Keratinocyte (primary cell): ENCODE measurements at regions not wholly inside any gene's neighbourhood (a gene's known extent, or its start where the extent isn't known, plus 50 kb on each side); places are given as distances from the start of the nearest gene placed in this dataset.

Experiments used
- DNase-seq: peaks from one replicate; pipeline ENCODE4 v3.0.0-alpha.2; 2011; ENCODE audit warnings: low read depth, missing footprints, low spot score
- FAIRE-seq: peaks from 2 replicates; lab custom pipeline; 2011; peaks lifted over from hg19 to GRCh38; lab: Jason Lieb, UNC
- H2AFZ ChIP-seq: 2 replicates; pipeline ENCODE4 v1.6.0; 2012; ENCODE audit warnings: low read length, control low read depth, inconsistent platforms; ENCODE audit not compliant: control insufficient read depth
- H3K27ac ChIP-seq: 2 replicates; pipeline ENCODE4 v1.5.1; 2011; ENCODE audit warnings: low read length; ENCODE audit not compliant: control insufficient read depth, insufficient read depth
- H3K27me3 ChIP-seq: 3 replicates; pipeline ENCODE4 v1.6.0; 2011; ENCODE audit warnings: low read length; ENCODE audit not compliant: control insufficient read depth, insufficient read depth; ENCODE audit errors: extremely low read depth
- H3K36me3 ChIP-seq, 2 experiments: 2 replicates in 1 of 2; 3 replicates in 1 of 2; pipeline ENCODE4 v1.5.1; 2011; ENCODE audit warnings: low read length in 2 of 2, mild to moderate bottlenecking in 1 of 2; ENCODE audit not compliant: control insufficient read depth in 2 of 2, insufficient read depth in 2 of 2; ENCODE audit errors: extremely low read depth in 1 of 2
- H3K4me1 ChIP-seq: 3 replicates; pipeline ENCODE4 v1.5.1; 2011; ENCODE audit warnings: low read length; ENCODE audit not compliant: control insufficient read depth, insufficient read depth; ENCODE audit errors: extremely low read depth
- H3K4me2 ChIP-seq: 3 replicates; pipeline ENCODE4 v1.6.0; 2011; ENCODE audit warnings: low read depth, low read length; ENCODE audit not compliant: control insufficient read depth, insufficient read depth; ENCODE audit errors: extremely low read depth
- H3K4me3 ChIP-seq, 3 experiments: fragments of 200-600 bp in 1 of 3; sonication (generic) in 1 of 3; 2 replicates in 2 of 3; 3 replicates in 1 of 3; pipeline ENCODE4 v1.5.1; 2011 to 2016; ENCODE audit warnings: low read length in 3 of 3, mild to moderate bottlenecking in 3 of 3, control low read depth in 2 of 3, inconsistent platforms in 1 of 3, low read depth in 1 of 3, mixed read lengths in 1 of 3, mixed run types in 1 of 3, moderate library complexity in 1 of 3; ENCODE audit not compliant: control insufficient read depth in 2 of 3, insufficient read depth in 2 of 3; ENCODE audit errors: extremely low read depth in 1 of 3
- H3K79me2 ChIP-seq: 2 replicates; pipeline ENCODE4 v1.6.0; 2012; ENCODE audit warnings: low read length; ENCODE audit not compliant: control insufficient read depth, insufficient read depth
- H3K9ac ChIP-seq: 3 replicates; pipeline ENCODE4 v1.6.0; 2011; ENCODE audit warnings: low read length; ENCODE audit not compliant: control insufficient read depth, insufficient read depth; ENCODE audit errors: extremely low read depth
- H3K9me1 ChIP-seq: 3 replicates; pipeline ENCODE4 v1.6.0; 2011; ENCODE audit warnings: low read length; ENCODE audit not compliant: control insufficient read depth, insufficient read depth; ENCODE audit errors: extremely low read depth
- H3K9me3 ChIP-seq: 2 replicates; pipeline ENCODE4 v1.5.1; 2012; ENCODE audit warnings: low read depth, low read length; ENCODE audit not compliant: control insufficient read depth
- H4K20me1 ChIP-seq: 3 replicates; pipeline ENCODE4 v1.6.0; 2011; ENCODE audit warnings: low read length; ENCODE audit not compliant: control insufficient read depth, insufficient read depth; ENCODE audit errors: extremely low read depth
- CTCF ChIP-seq, 3 experiments: IDR thresholded peaks in 1 of 3; conservative IDR thresholded peaks in 1 of 3; optimal IDR thresholded peaks in 1 of 3; 2 replicates in 2 of 3; 3 replicates in 1 of 3; pipeline versions ENCODE3 to v1.5.1; 2011; ENCODE audit warnings: low read length in 3 of 3, mild to moderate bottlenecking in 3 of 3, moderate library complexity in 2 of 3, control low read depth in 1 of 3, inconsistent platforms in 1 of 3; ENCODE audit not compliant: insufficient read depth in 2 of 3; ENCODE audit errors: extremely low read depth in 1 of 3
- EZH2 ChIP-seq: IDR thresholded peaks from one replicate; pipeline ENCODE4 v1.6.1; 2012; ENCODE audit warnings: inconsistent platforms, mild to moderate bottlenecking, low read length, moderate library complexity
- dilution Hi-C: fragments of 300-500 bp; cut with MboI; formaldehyde crosslinking; loops from one replicate; pipeline ENCODE4 v1.7.0; 2020; ENCODE audit warnings: low sequenced_read_pairs; ENCODE audit not compliant: extremely low pct_ligation_motif_present

GRCh38 chr2:215604606-215605005 lies 168.7 kb upstream of the FN1 start:
- FAIRE-seq, result no peak
- dilution Hi-C loops, result no loop called here
- Histone ChIP-seq H3K36me3 (no peaks in the 10 kb centered on the region), H3K27ac (no peak overlapping the region), H3K9me1 (no peaks in the 10 kb centered on the region), H4K20me1 (no peaks in the 10 kb centered on the region), H3K9me3 (no peaks in the 10 kb centered on the region), H3K4me2 (no peak overlapping the region), H3K79me2 (no peaks in the 10 kb centered on the region), H3K4me1 (peaks cover 5% of the 10 kb centered on the region), H3K9ac (no peak overlapping the region), H3K4me3 (no peak overlapping the region), H2AFZ (no peak overlapping the region), H3K27me3 (no peaks in the 10 kb centered on the region)
- DNase-seq, result no peak
- TF ChIP-seq EZH2, result no peak
- TF ChIP-seq CTCF (optimal IDR thresholded peaks at IDR 0.05 in 1 of 3, IDR thresholded peaks at IDR 0.05 in 1 of 3, conservative IDR thresholded peaks at IDR 0.05 in 1 of 3; ENCODE audit: extremely low read depth in 1 of 3, insufficient read depth in 2 of 3, low read length in 3 of 3), result no peak

GRCh38 chr2:215603440-215603839 lies 167.6 kb upstream of the FN1 start:
- Histone ChIP-seq H3K79me2 (no peaks in the 10 kb centered on the region), H3K4me2 (no peak overlapping the region), H3K9me3 (no peaks in the 10 kb centered on the region), H3K4me1 (no peaks in the 10 kb centered on the region), H3K9ac (no peak overlapping the region), H3K27me3 (no peaks in the 10 kb centered on the region), H2AFZ (no peak overlapping the region), H3K9me1 (no peaks in the 10 kb centered on the region), H4K20me1 (no peaks in the 10 kb centered on the region), H3K27ac (no peak overlapping the region), H3K4me3 (no peak overlapping the region), H3K36me3 (no peaks in the 10 kb centered on the region)
- dilution Hi-C loops, result no loop called here
- no peak for TF ChIP-seq CTCF (optimal IDR thresholded peaks at IDR 0.05 in 1 of 3, IDR thresholded peaks at IDR 0.05 in 1 of 3, conservative IDR thresholded peaks at IDR 0.05 in 1 of 3; ENCODE audit: extremely low read depth in 1 of 3, insufficient read depth in 2 of 3, low read length in 3 of 3)
- TF ChIP-seq EZH2, result no peak
- FAIRE-seq (no peak), DNase-seq (no peak)
